ENCODE measurements at regions not wholly inside any gene's neighbourhood (a gene's known extent, or its start where the extent isn't known, plus 50 kb on each side); places are given as distances from the start of the nearest gene placed in this dataset.

DNA sequence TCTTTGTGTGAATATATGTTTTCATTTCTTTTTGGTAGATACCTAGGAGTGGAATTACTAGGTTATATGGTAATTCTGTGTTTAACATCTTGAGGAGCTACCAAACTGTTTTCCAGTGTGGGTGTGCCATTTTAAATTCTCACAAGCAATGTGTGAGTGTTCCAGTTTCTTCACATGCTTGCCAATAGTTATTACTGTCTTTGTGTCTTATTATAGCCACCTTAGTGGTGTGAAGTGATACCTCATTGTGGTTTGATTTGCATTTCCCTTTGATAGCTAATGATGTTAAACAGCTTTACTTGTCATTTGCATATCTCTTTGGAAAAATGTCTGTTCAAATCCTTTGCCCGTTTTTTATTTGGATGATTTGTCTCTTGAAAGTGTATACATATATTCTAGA lies 513.0 kb downstream of the TMEM38B start:
- H3K9me3 ChIP-seq (ENCODE audit: low read depth) = no peaks in the 10 kb centered on the region
- no peak for DNase-seq (ENCODE audit: low spot score)
- H3K4me2 ChIP-seq = no peak overlapping the region
- WGBS (ENCODE audit: low lambda C conversion rate, missing lambda C conversion rate) = 70% methylated on average over 1 of the region's 1 CpG
- no peak overlapping the region for H3K27ac ChIP-seq
- no peaks in the 10 kb centered on the region for H3K9me2 ChIP-seq (replicated peaks; ENCODE audit: insufficient read depth)
- H4K20me1 ChIP-seq (ENCODE audit: insufficient read depth, poor library complexity, severe bottlenecking) = no peaks in the 10 kb centered on the region
- TF ChIP-seq EZH2 (IDR thresholded peaks at IDR 0.05; ENCODE audit: borderline replicate concordance) = no peak
- TF ChIP-seq, protein P1, sequence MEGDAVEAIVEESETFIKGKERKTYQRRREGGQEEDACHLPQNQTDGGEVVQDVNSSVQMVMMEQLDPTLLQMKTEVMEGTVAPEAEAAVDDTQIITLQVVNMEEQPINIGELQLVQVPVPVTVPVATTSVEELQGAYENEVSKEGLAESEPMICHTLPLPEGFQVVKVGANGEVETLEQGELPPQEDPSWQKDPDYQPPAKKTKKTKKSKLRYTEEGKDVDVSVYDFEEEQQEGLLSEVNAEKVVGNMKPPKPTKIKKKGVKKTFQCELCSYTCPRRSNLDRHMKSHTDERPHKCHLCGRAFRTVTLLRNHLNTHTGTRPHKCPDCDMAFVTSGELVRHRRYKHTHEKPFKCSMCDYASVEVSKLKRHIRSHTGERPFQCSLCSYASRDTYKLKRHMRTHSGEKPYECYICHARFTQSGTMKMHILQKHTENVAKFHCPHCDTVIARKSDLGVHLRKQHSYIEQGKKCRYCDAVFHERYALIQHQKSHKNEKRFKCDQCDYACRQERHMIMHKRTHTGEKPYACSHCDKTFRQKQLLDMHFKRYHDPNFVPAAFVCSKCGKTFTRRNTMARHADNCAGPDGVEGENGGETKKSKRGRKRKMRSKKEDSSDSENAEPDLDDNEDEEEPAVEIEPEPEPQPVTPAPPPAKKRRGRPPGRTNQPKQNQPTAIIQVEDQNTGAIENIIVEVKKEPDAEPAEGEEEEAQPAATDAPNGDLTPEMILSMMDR (IDR thresholded peaks at IDR 0.05; ENCODE audit: poor library complexity) = no peak
- TF ChIP-seq EZH2phosphoT487 (IDR thresholded peaks at IDR 0.05; ENCODE audit: low read depth, severe bottlenecking, unreplicated experiment) = no peak
- no peak overlapping the region for H2AFZ ChIP-seq
- H3K36me3 ChIP-seq (replicated peaks; ENCODE audit: insufficient read depth, low read depth) = no peaks in the 10 kb centered on the region
- no peak overlapping the region for H3K4me3 ChIP-seq
- no peaks in the 10 kb centered on the region for H3K79me2 ChIP-seq
- H3K27me3 ChIP-seq = no peaks in the 10 kb centered on the region
- H3K4me1 ChIP-seq (ENCODE audit: insufficient read depth) = no peaks in the 10 kb centered on the region

DNA sequence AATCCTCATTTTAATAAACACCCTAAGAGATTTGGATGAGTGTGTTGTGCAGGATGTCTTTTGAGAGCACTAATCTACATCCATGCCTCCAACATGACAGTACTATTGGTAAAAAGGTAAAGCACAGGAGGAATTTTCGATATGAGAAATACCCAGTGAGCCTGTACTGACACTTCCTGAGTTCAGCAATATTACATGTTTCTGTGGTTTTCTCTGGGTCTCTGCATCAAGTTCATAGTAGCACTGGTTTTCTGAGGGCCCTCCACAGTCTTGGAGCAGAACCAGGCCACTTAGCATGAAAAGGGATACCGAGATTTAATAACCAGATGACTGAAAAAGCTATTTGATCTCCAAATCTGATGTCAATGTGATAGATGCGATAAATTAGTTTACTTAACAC lies 524.1 kb downstream of the TMEM38B start:
- 92% methylated on average over 3 of the region's 3 CpGs for WGBS (ENCODE audit: low lambda C conversion rate, missing lambda C conversion rate)
- Histone ChIP-seq H2AFZ (no peak overlapping the region), H3K9me3 (ENCODE audit: low read depth) (no peaks in the 10 kb centered on the region)

DNA sequence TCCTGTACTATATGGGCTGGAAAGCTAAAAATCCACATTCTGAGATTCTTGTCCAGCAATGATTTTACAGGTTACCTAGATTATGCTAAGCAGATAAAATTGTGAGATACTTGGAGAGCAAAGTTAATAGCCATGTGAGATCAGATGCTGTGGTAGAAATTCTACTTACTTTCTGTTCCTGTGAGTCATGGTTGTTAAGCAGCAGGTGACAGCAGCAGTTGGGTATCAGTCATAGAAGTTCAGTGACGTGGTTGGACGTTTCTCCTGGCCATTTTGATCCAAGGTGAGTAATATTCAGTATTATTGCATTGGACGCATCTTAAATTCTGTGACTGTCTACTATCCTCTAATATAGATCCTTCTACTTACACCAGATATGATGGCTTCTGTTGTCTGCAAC lies 524.5 kb downstream of the TMEM38B start:
- WGBS (ENCODE audit: low lambda C conversion rate, missing lambda C conversion rate) = 86% methylated on average over 3 of the region's 3 CpGs
- Histone ChIP-seq H3K4me3 (no peak overlapping the region), H3K36me3 (replicated peaks; ENCODE audit: insufficient read depth, low read depth) (no peaks in the 10 kb centered on the region), H3K79me2 (no peaks in the 10 kb centered on the region), H3K4me2 (no peak overlapping the region), H3K4me1 (ENCODE audit: insufficient read depth) (no peaks in the 10 kb centered on the region), H3K27ac (no peak overlapping the region), H3K9me3 (ENCODE audit: low read depth) (no peaks in the 10 kb centered on the region), H3K9me2 (replicated peaks; ENCODE audit: insufficient read depth) (no peaks in the 10 kb centered on the region), H2AFZ (no peak overlapping the region), H3K27me3 (no peaks in the 10 kb centered on the region), H4K20me1 (ENCODE audit: insufficient read depth, poor library complexity, severe bottlenecking) (no peaks in the 10 kb centered on the region)
- TF ChIP-seq EZH2 (IDR thresholded peaks at IDR 0.05; ENCODE audit: borderline replicate concordance) (no peak), EZH2phosphoT487 (IDR thresholded peaks at IDR 0.05; ENCODE audit: low read depth, severe bottlenecking, unreplicated experiment) (no peak)
- TF ChIP-seq, protein P1 (IDR thresholded peaks at IDR 0.05; ENCODE audit: poor library complexity) = no peak
- DNase-seq (ENCODE audit: low spot score) = no peak

More for the DNA sequence above, 524.1 kb downstream of the TMEM38B start:
- Histone ChIP-seq H3K27ac (no peak overlapping the region), H4K20me1 (ENCODE audit: insufficient read depth, poor library complexity, severe bottlenecking) (no peaks in the 10 kb centered on the region), H3K4me2 (no peak overlapping the region), H3K27me3 (no peaks in the 10 kb centered on the region), H3K79me2 (no peaks in the 10 kb centered on the region), H3K36me3 (replicated peaks; ENCODE audit: insufficient read depth, low read depth) (no peaks in the 10 kb centered on the region), H3K4me1 (ENCODE audit: insufficient read depth) (no peaks in the 10 kb centered on the region), H3K4me3 (no peak overlapping the region), H3K9me2 (replicated peaks; ENCODE audit: insufficient read depth) (no peaks in the 10 kb centered on the region)
- DNase-seq (ENCODE audit: low spot score) = no peak
- TF ChIP-seq EZH2phosphoT487 (IDR thresholded peaks at IDR 0.05; ENCODE audit: low read depth, severe bottlenecking, unreplicated experiment) = no peak

DNA sequence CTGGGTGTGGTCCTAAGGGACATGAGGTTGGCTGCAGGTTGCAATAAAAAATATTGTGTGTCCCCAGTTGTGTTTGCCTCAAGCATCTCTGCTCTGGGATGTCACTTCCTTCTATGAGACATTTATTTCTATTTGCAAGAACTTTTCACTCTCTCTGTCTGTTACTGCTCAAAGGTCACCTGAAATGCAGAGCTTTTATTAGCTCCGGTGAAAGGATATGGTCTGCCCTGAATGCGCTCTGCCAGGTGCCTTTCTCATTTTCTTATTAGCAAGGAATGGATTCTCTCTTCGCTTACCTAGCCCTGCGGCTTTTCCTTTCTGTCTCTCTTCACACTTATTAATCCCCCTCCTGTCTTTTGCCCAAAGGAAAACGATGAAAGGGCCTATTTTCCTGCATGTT lies 526.1 kb downstream of the TMEM38B start:
- Histone ChIP-seq H4K20me1 (ENCODE audit: insufficient read depth, poor library complexity, severe bottlenecking) (no peaks in the 10 kb centered on the region), H3K9me3 (ENCODE audit: low read depth) (no peaks in the 10 kb centered on the region), H3K9me2 (replicated peaks; ENCODE audit: insufficient read depth) (no peaks in the 10 kb centered on the region), H3K4me3 (no peak overlapping the region), H3K4me1 (ENCODE audit: insufficient read depth) (no peaks in the 10 kb centered on the region), H3K27me3 (no peaks in the 10 kb centered on the region), H3K27ac (no peak overlapping the region), H3K36me3 (replicated peaks; ENCODE audit: insufficient read depth, low read depth) (no peaks in the 10 kb centered on the region), H3K4me2 (no peak overlapping the region), H2AFZ (no peak overlapping the region), H3K79me2 (no peaks in the 10 kb centered on the region)
- TF ChIP-seq EZH2 (IDR thresholded peaks at IDR 0.05; ENCODE audit: borderline replicate concordance) = no peak
- TF ChIP-seq, protein P1 (IDR thresholded peaks at IDR 0.05; ENCODE audit: poor library complexity) = no peak
- TF ChIP-seq EZH2phosphoT487 (IDR thresholded peaks at IDR 0.05; ENCODE audit: low read depth, severe bottlenecking, unreplicated experiment) = no peak
- peak; percentile 12 for DNase-seq (ENCODE audit: low spot score)
- 79% methylated on average over 5 of the region's 5 CpGs for WGBS (ENCODE audit: low lambda C conversion rate, missing lambda C conversion rate)

Data from hepatocyte (in vitro differentiated cells).